ENCODE measurements at regions not wholly inside any gene's neighbourhood (a gene's known extent, or its start where the extent isn't known, plus 50 kb on each side); places are given as distances from the start of the nearest gene placed in this dataset.

GRCh38 chr4:123193802-123194367, 202.7 kb upstream of the SPRY1 start:
- DNase-seq (no peak), ATAC-seq (ENCODE audit: low read depth in 2 of 2) (no peak)
- H3K36me3 Mint-ChIP-seq: peaks cover 0 to 5% of the 10 kb centered on the region in 2 donors
- no peaks in the 10 kb centered on the region for H3K27me3 Mint-ChIP-seq
- H3K9me3 Mint-ChIP-seq: no peaks in the 10 kb centered on the region
- no peak overlapping the region for H3K4me3 Mint-ChIP-seq
- H3K27ac Mint-ChIP-seq: no peak overlapping the region
- H3K4me1 Mint-ChIP-seq: no peaks in the 10 kb centered on the region

GRCh38 chr4:123198706-123199105, 197.9 kb upstream of the SPRY1 start:
- Mint-ChIP-seq H3K36me3 (peaks cover 0 to 10% of the 10 kb centered on the region in 2 donors), H3K27ac (no peak overlapping the region), H3K4me3 (no peak overlapping the region), H3K4me1 (no peaks in the 10 kb centered on the region), H3K27me3 (no peaks in the 10 kb centered on the region), H3K9me3 (no peaks in the 10 kb centered on the region)
- DNase-seq: no peak
- ATAC-seq (ENCODE audit: low read depth in 2 of 2): no peak

- no peaks in the 10 kb centered on the region for H3K27me3 Mint-ChIP-seq
- DNase-seq (no peak), ATAC-seq (ENCODE audit: low read depth in 2 of 2) (no peak)
- no peak overlapping the region for H3K27ac Mint-ChIP-seq
- H3K4me1 Mint-ChIP-seq: no peaks in the 10 kb centered on the region
- H3K36me3 Mint-ChIP-seq: peaks cover 0 to 5% of the 10 kb centered on the region in 2 donors
- H3K4me3 Mint-ChIP-seq: no peak overlapping the region
- H3K9me3 Mint-ChIP-seq: no peaks in the 10 kb centered on the region
These were observed 196.3 kb upstream of the SPRY1 start for GRCh38 chr4:123200051-123200940.

GRCh38 chr4:123204737-123205136, 191.9 kb upstream of the SPRY1 start:
- Mint-ChIP-seq H3K9me3 (peaks cover 0 to 3% (median 0%) of the 10 kb centered on the region in 7 donors), H3K4me1 (no peaks in the 10 kb centered on the region), H3K4me3 (no peak overlapping the region), H3K36me3 (peaks cover 0 to 5% of the 10 kb centered on the region in 2 donors), H3K27ac (no peak overlapping the region), H3K27me3 (no peaks in the 10 kb centered on the region)
- ATAC-seq (ENCODE audit: low read depth in 2 of 2): no peak
- DNase-seq: no peak

GRCh38 chr4:123206016-123206415, 190.6 kb upstream of the SPRY1 start:
- Mint-ChIP-seq H3K36me3 (peaks cover 5 to 6% of the 10 kb centered on the region in 2 donors), H3K27me3 (no peaks in the 10 kb centered on the region), H3K27ac (no peak overlapping the region), H3K4me3 (no peak overlapping the region), H3K4me1 (no peaks in the 10 kb centered on the region), H3K9me3 (peaks cover 0 to 3% (median 0%) of the 10 kb centered on the region in 7 donors)
- ATAC-seq (ENCODE audit: low read depth in 2 of 2) (no peak), DNase-seq (no peak)

- peaks cover 0 to 6% of the 10 kb centered on the region in 2 donors for H3K36me3 Mint-ChIP-seq
- DNase-seq (no peak), ATAC-seq (ENCODE audit: low read depth in 2 of 2) (no peak)
These were observed 187.2 kb upstream of the SPRY1 start for GRCh38 chr4:123209436-123209835.

GRCh38 chr4:123215536-123215935, 181.1 kb upstream of the SPRY1 start:
- no peak overlapping the region for H3K4me3 Mint-ChIP-seq
- no peaks in the 10 kb centered on the region for H3K4me1 Mint-ChIP-seq
- no peaks in the 10 kb centered on the region for H3K9me3 Mint-ChIP-seq
- H3K27ac Mint-ChIP-seq: no peak overlapping the region
- ATAC-seq (ENCODE audit: low read depth in 2 of 2) (no peak), DNase-seq (no peak)
- peaks cover under 1 to 3% of the 10 kb centered on the region in 2 donors for H3K36me3 Mint-ChIP-seq
- H3K27me3 Mint-ChIP-seq: no peaks in the 10 kb centered on the region

More at GRCh38 chr4:123209436-123209835, 187.2 kb upstream of the SPRY1 start:
- Mint-ChIP-seq H3K4me3 (no peak overlapping the region), H3K9me3 (peaks cover 0 to 3% (median 0%) of the 10 kb centered on the region in 7 donors), H3K27ac (no peak overlapping the region), H3K27me3 (no peaks in the 10 kb centered on the region), H3K4me1 (no peaks in the 10 kb centered on the region)

GRCh38 chr4:123216543-123216942, 180.1 kb upstream of the SPRY1 start:
- no peak overlapping the region for H3K4me3 Mint-ChIP-seq

GRCh38 chr4:123216946-123217345, 179.6 kb upstream of the SPRY1 start:
- Mint-ChIP-seq H3K9me3 (no peaks in the 10 kb centered on the region), H3K27ac (peak overlapping the region in 1 of 6 donors; percentile 52), H3K36me3 (peaks cover 0 to 3% of the 10 kb centered on the region in 2 donors), H3K4me3 (no peak overlapping the region), H3K4me1 (no peaks in the 10 kb centered on the region), H3K27me3 (no peaks in the 10 kb centered on the region)
- DNase-seq (no peak), ATAC-seq (ENCODE audit: low read depth in 2 of 2) (no peak)

More at GRCh38 chr4:123216543-123216942, 180.1 kb upstream of the SPRY1 start:
- DNase-seq: no peak
- ATAC-seq (ENCODE audit: low read depth in 2 of 2): no peak
- Mint-ChIP-seq H3K27ac (no peak overlapping the region), H3K9me3 (no peaks in the 10 kb centered on the region), H3K27me3 (no peaks in the 10 kb centered on the region), H3K4me1 (no peaks in the 10 kb centered on the region), H3K36me3 (peaks cover 0 to 3% of the 10 kb centered on the region in 2 donors)

- no peaks in the 10 kb centered on the region for H3K27me3 Mint-ChIP-seq
These were observed 178.9 kb upstream of the SPRY1 start for GRCh38 chr4:123217664-123218063.

GRCh38 chr4:123218981-123219380, 177.6 kb upstream of the SPRY1 start:
- peaks cover 12 to 18% of the 10 kb centered on the region in 2 donors for H3K36me3 Mint-ChIP-seq
- H3K27me3 Mint-ChIP-seq: no peaks in the 10 kb centered on the region
- DNase-seq: no peak
- no peaks in the 10 kb centered on the region for H3K4me1 Mint-ChIP-seq
- H3K27ac Mint-ChIP-seq: peak overlapping the region in 1 of 6 donors; percentile 47
- no peak for ATAC-seq (ENCODE audit: low read depth in 2 of 2)
- no peak overlapping the region for H3K4me3 Mint-ChIP-seq
- peaks cover 0 to 12% (median 5%) of the 10 kb centered on the region in 7 donors for H3K9me3 Mint-ChIP-seq

More at GRCh38 chr4:123217664-123218063, 178.9 kb upstream of the SPRY1 start:
- no peak overlapping the region for H3K4me3 Mint-ChIP-seq
- DNase-seq (no peak), ATAC-seq (ENCODE audit: low read depth in 2 of 2) (no peak)
- H3K9me3 Mint-ChIP-seq: no peaks in the 10 kb centered on the region
- H3K4me1 Mint-ChIP-seq: no peaks in the 10 kb centered on the region
- peaks cover 2 to 5% of the 10 kb centered on the region in 2 donors for H3K36me3 Mint-ChIP-seq
- H3K27ac Mint-ChIP-seq: no peak overlapping the region

GRCh38 chr4:123229286-123229685, 167.3 kb upstream of the SPRY1 start:
- no peaks in the 10 kb centered on the region for H3K27me3 Mint-ChIP-seq
- peaks cover 0 to 8% (median 0%) of the 10 kb centered on the region in 7 donors for H3K9me3 Mint-ChIP-seq

GRCh38 chr4:123230061-123230460, 166.5 kb upstream of the SPRY1 start:
- ATAC-seq (ENCODE audit: low read depth in 2 of 2) (no peak), DNase-seq (no peak)
- Mint-ChIP-seq H3K4me1 (peaks cover 0 to 4% (median 4%) of the 10 kb centered on the region in 3 donors), H3K9me3 (peaks cover 0 to 5% (median 0%) of the 10 kb centered on the region in 7 donors), H3K4me3 (no peak overlapping the region), H3K27ac (no peak overlapping the region), H3K27me3 (no peaks in the 10 kb centered on the region), H3K36me3 (peaks cover 11 to 14% of the 10 kb centered on the region in 2 donors)

More at GRCh38 chr4:123229286-123229685, 167.3 kb upstream of the SPRY1 start:
- H3K4me3 Mint-ChIP-seq: no peak overlapping the region
- DNase-seq (no peak), ATAC-seq (ENCODE audit: low read depth in 2 of 2) (no peak)
- H3K27ac Mint-ChIP-seq: peak overlapping the region in 1 of 6 donors; percentile 46
- peaks cover 0 to 4% (median 4%) of the 10 kb centered on the region in 3 donors for H3K4me1 Mint-ChIP-seq
- peaks cover 11 to 14% of the 10 kb centered on the region in 2 donors for H3K36me3 Mint-ChIP-seq

- no peak for DNase-seq
- peaks cover 0 to 4% (median 0%) of the 10 kb centered on the region in 3 donors for H3K4me1 Mint-ChIP-seq
- H3K27ac Mint-ChIP-seq: peak overlapping the region in 1 of 6 donors; percentile 0
- H3K36me3 Mint-ChIP-seq: peaks cover 11 to 14% of the 10 kb centered on the region in 2 donors
- H3K4me3 Mint-ChIP-seq: no peak overlapping the region
- no peak for ATAC-seq (ENCODE audit: low read depth in 2 of 2)
- H3K27me3 Mint-ChIP-seq: no peaks in the 10 kb centered on the region
- peaks cover 0 to 2% (median 0%) of the 10 kb centered on the region in 7 donors for H3K9me3 Mint-ChIP-seq
These were observed 164.2 kb upstream of the SPRY1 start for GRCh38 chr4:123232439-123232838.

All from naive B cell (primary cell).